GM23338 (cell line): ENCODE measurements at regions not wholly inside any gene's neighbourhood (a gene's known extent, or its start where the extent isn't known, plus 50 kb on each side); places are given as distances from the start of the nearest gene placed in this dataset.

Source experiments
- ATAC-seq: fragments of 200-7000 bp; cut with Tn5 transposase; 3 replicates; pipeline ENCODE4 v1.9.1; 2020
- DNase-seq: peaks from one replicate; pipeline ENCODE4 v3.0.0-alpha.2; 2015; ENCODE audit warnings: low spot score
- H2AFZ ChIP-seq: fragments of 200-600 bp; sonication (generic); 2 replicates; pipeline ENCODE4 v1.8.0; 2016; ENCODE audit warnings: antibody characterized with exemption, mild to moderate bottlenecking, moderate library complexity
- H3F3A ChIP-seq: fragments of 200-600 bp; sonication (generic); replicated peaks from 2 replicates; pipeline ENCODE4 v1.8.0; 2017; ENCODE audit warnings: antibody characterized with exemption, mixed run types, low read depth
- H3K27ac ChIP-seq: fragments of 200-600 bp; sonication (generic); 2 replicates; pipeline ENCODE4 v1.6.1; 2016; ENCODE audit warnings: low read depth
- H3K27me3 ChIP-seq: fragments of 200-600 bp; sonication (generic); 2 replicates; pipeline ENCODE4 v1.8.0; 2016; ENCODE audit warnings: mild to moderate bottlenecking, mixed run types, moderate library complexity; ENCODE audit not compliant: insufficient read depth
- H3K36me3 ChIP-seq: fragments of 200-600 bp; sonication (generic); 2 replicates; pipeline ENCODE4 v1.8.0; 2016; ENCODE audit warnings: mild to moderate bottlenecking; ENCODE audit not compliant: insufficient read depth
- H3K4me1 ChIP-seq: fragments of 200-600 bp; sonication (generic); 2 replicates; pipeline ENCODE4 v1.8.0; 2016; ENCODE audit warnings: mild to moderate bottlenecking, moderate library complexity; ENCODE audit not compliant: insufficient read depth
- H3K4me2 ChIP-seq: fragments of 200-600 bp; sonication (generic); 2 replicates; pipeline ENCODE4 v1.7.1; 2017; ENCODE audit warnings: mixed run types
- H3K4me3 ChIP-seq: fragments of 200-600 bp; sonication (generic); 2 replicates; pipeline ENCODE4 v1.6.1; 2016; ENCODE audit warnings: mixed run types
- H3K79me2 ChIP-seq: fragments of 200-600 bp; sonication (generic); replicated peaks from 2 replicates; pipeline ENCODE4 v1.8.0; 2017; ENCODE audit warnings: mild to moderate bottlenecking; ENCODE audit not compliant: insufficient read depth
- H3K9me2 ChIP-seq: fragments of 200-600 bp; sonication (generic); 2 replicates; pipeline ENCODE4 v1.8.0; 2017; ENCODE audit not compliant: insufficient read depth
- H4K20me1 ChIP-seq: fragments of 200-600 bp; sonication (generic); replicated peaks from 2 replicates; pipeline ENCODE4 v1.8.0; 2017; ENCODE audit warnings: mild to moderate bottlenecking; ENCODE audit not compliant: insufficient read depth
- H3K27ac Mint-ChIP-seq: 2 replicates; pipeline ENCODE4 v1.8.0; 2020; ENCODE audit warnings: inconsistent platforms, mild to moderate bottlenecking, moderate library complexity, mixed read lengths
- H3K27me3 Mint-ChIP-seq: 3 replicates; pipeline ENCODE4 v1.8.0; 2022; ENCODE audit warnings: low read depth, mild to moderate bottlenecking, moderate library complexity, mixed read lengths, inconsistent platforms; ENCODE audit not compliant: insufficient read depth, poor library complexity
- H3K36me3 Mint-ChIP-seq: 3 replicates; pipeline ENCODE4 v1.8.0; 2021; ENCODE audit warnings: low read depth, mild to moderate bottlenecking, inconsistent platforms, moderate library complexity, mixed read lengths
- H3K4me1 Mint-ChIP-seq: 3 replicates; pipeline ENCODE4 v1.8.0; 2020; ENCODE audit warnings: mild to moderate bottlenecking, inconsistent platforms, mixed read lengths
- H3K4me3 Mint-ChIP-seq: 3 replicates; pipeline ENCODE4 v1.8.0; 2021; ENCODE audit warnings: moderate library complexity, mild to moderate bottlenecking, inconsistent platforms, mixed read lengths
- H3K9me3 Mint-ChIP-seq: 3 replicates; pipeline ENCODE4 v1.8.0; 2020; ENCODE audit warnings: moderate library complexity, mild to moderate bottlenecking, inconsistent platforms, mixed read lengths
- CREB1 ChIP-seq: fragments of 250-450 bp; sonication (Bioruptor Pico); IDR thresholded peaks from 2 replicates; pipeline ENCODE4 v1.5.0; 2020; ENCODE audit warnings: low read depth, mild to moderate bottlenecking, moderate library complexity
- CTCF ChIP-seq, 2 experiments: fragments of 200-600 bp in 1 of 2; sonication (generic) in 1 of 2; conservative IDR thresholded peaks; 2 replicates each; pipeline versions ENCODE4 v1.5.1 to v1.6.1; 2016 to 2017; ENCODE audit warnings: antibody characterized with exemption in 2 of 2, low read depth in 2 of 2, mild to moderate bottlenecking in 2 of 2, moderate library complexity in 1 of 2
- ETS1 ChIP-seq: IDR thresholded peaks from 2 replicates; pipeline ENCODE4 v1.6.1; 2016; ENCODE audit warnings: antibody characterized with exemption
- EZH2 ChIP-seq: fragments of 200-600 bp; sonication (generic); IDR thresholded peaks from one replicate; pipeline ENCODE4 v1.8.0; 2017; ENCODE audit warnings: antibody characterized with exemption, mild to moderate bottlenecking, low read depth; ENCODE audit not compliant: unreplicated experiment
- EZH2phosphoT487 ChIP-seq: fragments of 200-600 bp; sonication (generic); IDR thresholded peaks from one replicate; pipeline ENCODE4 v1.8.1; 2018; ENCODE audit warnings: antibody characterized with exemption; ENCODE audit not compliant: unreplicated experiment
- JUNB ChIP-seq: IDR thresholded peaks from one replicate; pipeline ENCODE4 v1.6.1; 2016; ENCODE audit warnings: antibody characterized with exemption; ENCODE audit not compliant: unreplicated experiment
- NANOG ChIP-seq: IDR thresholded peaks from 2 replicates; pipeline ENCODE4 v1.6.1; 2016; ENCODE audit warnings: antibody characterized with exemption, borderline replicate concordance
- POLR2AphosphoS5 ChIP-seq: IDR thresholded peaks from 2 replicates; pipeline ENCODE4 v1.6.1; 2016; ENCODE audit warnings: antibody characterized with exemption, low read depth
- REST ChIP-seq: IDR thresholded peaks from one replicate; pipeline ENCODE4 v1.6.1; 2018; ENCODE audit warnings: antibody characterized with exemption; ENCODE audit not compliant: unreplicated experiment
- STAT1 ChIP-seq: IDR thresholded peaks from one replicate; pipeline ENCODE4 v1.6.1; 2016; ENCODE audit warnings: antibody characterized with exemption; ENCODE audit not compliant: unreplicated experiment
- ZNF114 ChIP-seq: fragments of 250-450 bp; sonication (Bioruptor Pico); IDR thresholded peaks from 2 replicates; pipeline ENCODE4 v1.5.0; 2020; ENCODE audit warnings: mild to moderate bottlenecking, moderate library complexity
- ZNF331 ChIP-seq: fragments of 250-450 bp; sonication (Bioruptor Pico); IDR thresholded peaks from 2 replicates; pipeline ENCODE4 v1.5.0; 2020; ENCODE audit warnings: low read depth, mild to moderate bottlenecking, moderate library complexity
- ZNF462 ChIP-seq: fragments of 250-450 bp; sonication (Bioruptor Pico); IDR thresholded peaks from 2 replicates; pipeline ENCODE4 v1.5.0; 2020; ENCODE audit warnings: mild to moderate bottlenecking, moderate library complexity

- Histone ChIP-seq H3F3A (no peaks in the 10 kb centered on the region), H3K4me1 (no peaks in the 10 kb centered on the region), H4K20me1 (no peaks in the 10 kb centered on the region), H3K79me2 (no peaks in the 10 kb centered on the region), H3K4me2 (no peak overlapping the region), H3K9me2 (no peaks in the 10 kb centered on the region), H3K27me3 (no peaks in the 10 kb centered on the region), H3K27ac (no peak overlapping the region), H3K4me3 (no peak overlapping the region), H3K36me3 (no peaks in the 10 kb centered on the region), H2AFZ (no peak overlapping the region)
- Mint-ChIP-seq H3K27me3 (peaks cover 5% of the 10 kb centered on the region), H3K36me3 (peaks cover 5% of the 10 kb centered on the region), H3K27ac (no peak overlapping the region), H3K4me3 (no peak overlapping the region), H3K9me3 (peaks cover 10% of the 10 kb centered on the region), H3K4me1 (no peaks in the 10 kb centered on the region)
- ATAC-seq = no peak
- DNase-seq = no peak
- TF ChIP-seq CTCF (conservative IDR thresholded peaks at IDR 0.05; ENCODE audit: low read depth in 2 of 2) = no peak
- no peak for TF ChIP-seq CREB1 (CRISPR knock-in tag)
- no peak for TF ChIP-seq REST
- no peak for TF ChIP-seq ZNF114
- no peak for TF ChIP-seq STAT1
- no peak for TF ChIP-seq JUNB
- TF ChIP-seq POLR2AphosphoS5 = no peak
- TF ChIP-seq ZNF331 (CRISPR knock-in tag) = no peak
- TF ChIP-seq EZH2phosphoT487 = no peak
- no peak for TF ChIP-seq ZNF462
- TF ChIP-seq ETS1 = no peak
- no peak for TF ChIP-seq EZH2
- no peak for TF ChIP-seq NANOG
Measured at GRCh38 chr7:132022188-132022587, 465.8 kb upstream of the PODXL start.
